ENCODE measurements at regions not wholly inside any gene's neighbourhood (a gene's known extent, or its start where the extent isn't known, plus 50 kb on each side); places are given as distances from the start of the nearest gene placed in this dataset.

- Histone ChIP-seq H3K27me3 (ENCODE audit: control insufficient read depth in 2 of 2, insufficient read depth in 2 of 2, low read length in 2 of 2) (no peaks in the 10 kb centered on the region), H3K4me1 (replicated peaks in 1 of 2; ENCODE audit: control insufficient read depth in 2 of 2, insufficient read depth in 2 of 2, low read length in 2 of 2) (no peaks in the 10 kb centered on the region), H3K9me1 (ENCODE audit: control insufficient read depth, insufficient read depth, low read length) (no peaks in the 10 kb centered on the region), H3K36me3 (ENCODE audit: control insufficient read depth, insufficient read depth, low read length) (no peaks in the 10 kb centered on the region), H3K4me2 (ENCODE audit: insufficient read depth, low read length) (no peak overlapping the region), H3K9me3 (replicated peaks; ENCODE audit: control insufficient read depth, insufficient read depth, low read depth, low read length) (no peaks in the 10 kb centered on the region), H3K9ac (ENCODE audit: insufficient read depth in 1 of 2, low read depth in 2 of 2, low read length in 2 of 2) (no peak overlapping the region), H3K4me3 (no peak overlapping the region), H3K79me2 (ENCODE audit: control insufficient read depth, insufficient read depth, low read length) (no peaks in the 10 kb centered on the region), H4K20me1 (replicated peaks; ENCODE audit: control insufficient read depth, insufficient read depth, low read length) (no peaks in the 10 kb centered on the region), H3K27ac (ENCODE audit: extremely low read depth, low read depth, low read length) (no peak overlapping the region), H2AFZ (ENCODE audit: low read depth, low read length) (no peak overlapping the region)
- ChIA-PET POLR2A (no interaction called here), CTCF (ENCODE audit: low intra/inter-chr PET ratio) (no interaction called here)
- no TSS peak for BruUV-seq (replicated peaks)
- ATAC-seq, result no peak
- no peak for FAIRE-seq
- intact Hi-C loops (cut with micrococcal nuclease), result no loop called here
- no peak for TF ChIP-seq CTBP1 (IDR thresholded peaks at IDR 0.05; ENCODE audit: borderline replicate concordance)
- TF ChIP-seq ZNF263 (CRISPR knock-in tag; IDR thresholded peaks at IDR 0.05; ENCODE audit: borderline replicate concordance), result no peak
- no peak for TF ChIP-seq TFE3 (CRISPR knock-in tag; IDR thresholded peaks at IDR 0.05)
- TF ChIP-seq HDAC3 (IDR thresholded peaks at IDR 0.05; ENCODE audit: borderline replicate concordance, partially characterized antibody), result no peak
- TF ChIP-seq PYGO2 (tag; IDR thresholded peaks at IDR 0.05), result no peak
- no peak for TF ChIP-seq NCOA2 (IDR thresholded peaks at IDR 0.05; ENCODE audit: partially characterized antibody in 2 of 2)
- no peak for TF ChIP-seq MYNN (IDR thresholded peaks at IDR 0.05)
- TF ChIP-seq MYNN (CRISPR knock-in tag; IDR thresholded peaks at IDR 0.05), result no peak
- no peak for TF ChIP-seq ZNF431 (CRISPR knock-in tag; IDR thresholded peaks at IDR 0.05)
- no peak for TF ChIP-seq SIN3A (IDR thresholded peaks at IDR 0.05; ENCODE audit: borderline replicate concordance in 2 of 2, control insufficient read depth in 1 of 2, low read depth in 2 of 2, low read length in 2 of 2)
- no peak for TF ChIP-seq RERE (CRISPR knock-in tag; IDR thresholded peaks at IDR 0.05; ENCODE audit: borderline replicate concordance)
- no peak for TF ChIP-seq ZNF140 (CRISPR knock-in tag; IDR thresholded peaks at IDR 0.05)
- TF ChIP-seq SNIP1 (IDR thresholded peaks at IDR 0.05; ENCODE audit: low read depth), result no peak
- TF ChIP-seq SRSF1 (IDR thresholded peaks at IDR 0.05; ENCODE audit: low read depth, low read length), result no peak
- TF ChIP-seq ZC3H11A (IDR thresholded peaks at IDR 0.05; ENCODE audit: low read depth, low read length), result no peak
- TF ChIP-seq MIER1 (IDR thresholded peaks at IDR 0.05; ENCODE audit: low read depth), result no peak
- TF ChIP-seq JUND (IDR thresholded peaks at IDR 0.05; ENCODE audit: borderline replicate concordance, low read depth, low read length), result no peak
- no peak for TF ChIP-seq JUND (tag; IDR thresholded peaks at IDR 0.05; ENCODE audit: borderline replicate concordance, low read depth, low read length)
- TF ChIP-seq DACH1 (IDR thresholded peaks at IDR 0.05; ENCODE audit: partially characterized antibody), result no peak
- 0% methylated on average over 4 of the region's 4 CpGs for WGBS (ENCODE audit: insufficient coverage, low coverage, missing lambda C conversion rate)
- no peak for DNase-seq (ENCODE audit: extremely low read depth in 1 of 4, low spot score in 3 of 4)
- in situ Hi-C loops (cut with MboI), result no loop called here
Measured at GRCh38 chrX:140318296-140318695, 186.6 kb downstream of the SOX3 start.
